ENCODE measurements at regions not wholly inside any gene's neighbourhood (a gene's known extent, or its start where the extent isn't known, plus 50 kb on each side); places are given as distances from the start of the nearest gene placed in this dataset.
"Not testable (repeated sequence)": the region's sequence is repeated elsewhere in the genome, so short reads cannot be mapped to it uniquely, and the experiment has no call there.

DNA sequence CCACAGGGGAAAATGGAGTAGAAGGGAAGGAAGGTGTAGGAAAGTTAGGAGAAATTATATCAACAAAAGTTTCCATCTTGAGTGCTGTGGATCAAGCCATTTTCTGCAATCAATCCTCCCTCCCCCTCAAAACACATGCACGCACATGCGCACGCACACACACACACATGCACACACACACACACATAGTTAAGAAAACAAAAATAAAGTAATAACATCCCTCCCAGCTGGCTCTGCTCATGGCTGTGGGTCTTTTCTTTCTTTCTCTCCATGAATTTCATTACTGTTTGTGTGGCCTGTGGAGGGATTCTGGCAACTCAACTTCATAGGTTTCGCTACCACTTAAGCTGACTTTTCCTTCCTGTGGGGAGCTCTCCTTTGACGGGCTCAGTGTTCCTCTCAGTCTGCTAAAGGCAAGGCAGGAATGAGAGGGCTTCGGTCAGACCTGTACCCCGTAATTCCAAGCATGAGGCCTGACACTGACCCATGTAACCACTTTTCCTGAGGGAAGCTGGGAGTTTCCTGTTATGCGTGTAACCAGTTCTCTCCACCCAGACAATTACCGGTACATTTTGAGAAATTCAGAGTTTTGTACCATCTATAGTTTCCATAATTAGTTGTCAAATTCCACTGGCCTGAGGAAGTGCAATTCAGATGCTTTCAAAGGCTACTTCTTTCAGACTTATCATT is 79.8 kb downstream of the ZNF92 start:
- no peak for DNase-seq

DNA sequence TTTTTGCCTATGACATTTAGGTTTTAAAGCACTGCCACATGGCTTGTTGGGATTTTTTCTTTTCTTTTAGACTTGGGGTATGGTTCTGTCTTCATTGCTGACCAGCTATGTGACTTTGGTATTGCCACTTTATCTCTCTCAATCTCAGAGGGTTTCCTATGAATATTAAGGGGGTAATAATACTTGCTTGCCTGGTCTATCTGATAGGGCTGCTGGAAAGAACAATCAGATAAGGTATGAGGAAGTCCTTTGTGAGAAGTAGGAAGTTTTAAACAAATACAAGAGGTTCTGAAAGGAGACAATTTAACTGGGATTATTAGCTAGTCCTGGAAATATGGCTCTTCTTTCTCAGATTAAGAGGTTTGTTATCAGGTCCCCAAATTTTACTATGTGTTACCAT is 80.8 kb downstream of the ZNF92 start:
- no peak for DNase-seq

DNA sequence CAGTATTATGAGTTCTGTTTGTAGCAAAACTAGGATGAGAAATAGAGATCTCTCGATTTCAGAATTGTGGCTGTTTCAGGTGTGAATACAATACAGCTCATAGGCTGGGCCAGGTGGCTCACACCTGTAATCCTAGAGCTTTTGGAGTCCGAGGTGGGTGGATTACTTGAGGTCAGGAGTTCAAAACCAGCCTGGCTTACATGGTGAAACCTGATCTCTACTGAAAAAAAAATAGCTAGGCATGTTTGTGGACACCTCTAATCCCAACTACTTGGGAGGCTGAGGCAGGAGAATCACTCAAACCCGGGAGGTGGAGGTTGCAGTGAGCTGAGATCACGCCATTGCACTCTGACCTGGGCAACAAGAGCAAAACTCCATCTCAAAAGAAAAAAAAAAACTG is 81.4 kb downstream of the ZNF92 start:
- DNase-seq = not testable (repeated sequence)

DNA sequence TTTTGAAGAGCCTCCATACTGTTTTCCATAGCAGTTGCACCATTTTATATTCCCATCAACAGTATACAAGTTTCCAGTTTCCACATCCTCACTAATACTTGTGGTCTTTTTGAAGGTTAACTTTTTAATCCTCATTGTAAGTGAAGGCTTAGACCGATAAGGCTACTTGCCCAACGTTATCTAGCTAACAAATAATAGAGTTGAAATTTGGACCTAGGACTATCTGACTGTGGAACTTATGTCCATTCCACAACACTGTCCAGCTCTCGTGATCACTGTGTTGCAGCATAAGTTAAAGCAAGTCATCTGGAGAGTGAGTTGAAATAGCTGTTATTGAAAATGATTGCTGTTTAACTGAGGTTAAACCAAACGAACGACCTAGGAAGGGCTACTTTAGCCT is 84.0 kb downstream of the ZNF92 start:
- DNase-seq = no peak

DNA sequence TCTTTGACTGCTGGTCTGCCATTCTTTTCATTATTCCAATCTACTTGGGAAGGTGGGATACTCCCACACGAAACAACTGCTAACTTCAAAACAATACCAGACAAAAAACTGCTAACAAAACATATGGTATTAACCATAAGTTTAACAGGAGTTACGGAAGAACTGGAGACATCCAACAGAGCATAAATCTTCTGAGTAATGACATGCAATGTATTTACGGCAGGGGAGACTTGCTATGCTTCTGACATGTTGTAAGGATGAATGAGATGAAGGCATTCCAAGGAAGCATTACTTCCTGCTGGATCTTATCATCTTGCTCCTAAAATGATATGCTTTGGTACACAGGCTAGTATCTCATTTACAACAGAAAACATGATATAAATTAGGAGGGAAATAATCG is 85.8 kb downstream of the ZNF92 start:
- DNase-seq = no peak

DNA sequence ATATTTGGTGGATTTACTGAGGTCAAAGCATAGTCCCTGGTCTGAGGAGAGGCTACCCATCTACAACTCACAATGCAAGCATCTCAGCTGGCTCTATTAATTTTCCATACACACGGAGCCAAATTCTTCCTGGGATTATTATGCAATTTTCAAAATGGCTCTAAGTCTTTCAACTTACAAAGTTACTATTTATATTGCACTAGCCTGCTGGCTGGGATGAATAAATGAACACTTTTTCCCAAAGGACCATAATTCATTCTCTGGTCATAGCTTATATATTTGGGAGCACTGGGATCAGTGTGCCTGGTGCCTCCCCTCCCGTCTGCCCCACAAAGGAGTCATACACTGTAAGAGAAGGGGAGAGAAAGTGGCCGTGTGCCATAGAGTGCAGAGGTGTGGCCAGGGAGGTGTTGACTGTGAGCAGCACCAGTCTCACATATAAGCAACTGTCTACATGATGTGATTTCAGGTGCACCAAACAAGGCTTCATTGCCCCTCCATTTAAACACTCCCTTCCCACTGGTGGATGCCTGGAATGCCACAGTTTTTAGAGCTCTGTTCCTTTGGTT is 88.6 kb downstream of the ZNF92 start:
- DNase-seq = no peak

DNA sequence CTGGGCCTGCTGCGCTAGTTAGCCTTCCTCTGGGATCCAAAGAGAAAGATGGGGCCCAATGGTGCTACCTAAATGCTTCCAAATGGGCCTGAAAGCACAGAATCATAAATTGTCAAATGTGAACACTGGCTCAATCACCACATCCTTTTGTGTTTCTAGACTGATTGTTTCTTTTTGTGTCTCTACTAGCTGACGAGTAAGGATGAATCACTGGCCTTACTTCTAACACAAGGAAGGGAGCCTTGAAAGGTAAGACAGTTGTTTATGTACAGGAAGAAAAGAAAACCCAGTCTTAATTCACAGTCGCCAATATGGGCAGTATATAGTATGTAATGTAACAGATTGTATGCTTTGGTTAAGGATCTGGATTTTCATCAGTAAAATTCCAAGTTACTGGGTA is 89.5 kb downstream of the ZNF92 start:
- no peak for DNase-seq

DNA sequence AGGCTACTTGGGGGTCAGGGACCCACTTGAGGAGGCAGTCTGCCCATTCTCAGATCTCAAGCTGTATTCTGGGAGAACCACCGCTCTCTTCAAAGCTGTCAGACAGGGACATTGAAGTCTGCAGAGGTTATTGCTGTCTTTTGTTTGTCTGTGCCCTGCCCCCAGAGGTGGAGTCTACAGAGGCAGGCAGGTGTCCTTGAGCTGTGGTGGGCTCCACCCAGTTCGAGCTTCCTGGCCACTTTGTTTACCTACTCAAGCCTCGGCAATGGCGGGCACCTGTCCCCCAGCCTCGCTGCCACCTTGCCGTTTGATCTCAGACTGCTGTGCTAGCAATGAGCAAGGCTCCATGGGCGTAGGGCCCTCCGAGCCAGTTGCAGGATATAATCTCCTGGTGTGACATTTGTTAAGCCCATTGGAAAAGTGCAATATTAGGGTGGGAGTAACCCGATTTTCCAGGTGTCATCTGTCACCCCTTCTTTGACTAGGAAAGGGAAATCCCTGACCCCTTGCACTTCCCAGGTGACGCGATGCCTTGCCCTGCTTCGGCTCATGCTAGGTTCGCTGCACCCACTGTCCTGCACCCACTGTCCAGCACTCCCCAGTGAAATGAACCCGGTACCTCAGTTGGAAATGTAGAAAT is 96.4 kb downstream of the ZNF92 start:
- not testable (repeated sequence) for DNase-seq

DNA sequence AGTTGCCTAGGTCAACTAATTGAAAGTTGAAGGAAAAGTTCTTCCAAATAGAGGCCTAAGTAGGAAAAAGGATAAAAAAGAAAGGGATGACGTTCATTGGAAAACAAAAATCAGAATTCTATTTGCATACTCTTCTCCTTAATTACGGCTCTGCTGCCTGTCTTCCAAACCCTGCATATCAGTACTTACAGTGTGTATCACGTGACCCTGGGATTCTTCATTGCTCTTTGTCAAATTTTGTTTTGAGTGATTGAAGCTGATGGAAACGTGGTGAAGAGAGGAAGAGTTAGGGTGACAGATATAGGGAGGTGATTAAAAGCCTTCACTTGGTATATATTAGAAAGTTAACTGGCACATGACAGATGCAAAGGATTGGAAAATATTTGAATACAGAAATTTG is 97.9 kb downstream of the ZNF92 start:
- DNase-seq = no peak

DNA sequence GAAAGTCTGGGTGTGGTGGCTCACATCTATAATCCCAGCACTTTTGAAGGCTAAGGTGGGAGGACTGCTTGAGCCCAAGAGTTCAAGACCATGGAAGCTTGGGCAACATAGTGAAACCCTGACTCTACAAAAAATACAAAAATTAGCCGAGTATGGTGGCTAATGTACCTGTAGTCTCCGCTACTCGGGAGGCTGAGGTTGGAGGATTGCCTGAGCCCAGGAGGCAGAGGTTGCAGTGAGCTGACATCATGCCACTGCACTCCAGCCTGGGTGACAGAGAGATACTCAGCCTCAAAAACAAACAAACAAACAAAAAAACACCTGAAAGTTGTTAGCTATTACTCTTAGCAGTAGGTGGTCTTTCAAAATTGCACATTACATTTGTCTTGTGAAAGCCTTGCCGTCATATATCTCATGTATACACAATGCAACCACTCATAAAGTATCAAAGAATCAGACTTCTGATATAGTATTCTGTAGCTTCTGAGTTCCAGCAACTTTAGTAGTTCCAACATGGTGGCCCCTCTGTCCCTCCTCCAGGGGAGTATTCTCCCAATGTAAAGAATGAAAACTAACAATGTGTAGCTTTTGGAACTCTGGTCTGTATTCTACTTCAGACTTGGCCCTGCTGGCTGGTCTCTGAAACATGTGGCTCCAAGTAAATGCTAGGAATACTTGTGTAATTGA is 101.5 kb downstream of the ZNF92 start:
- DNase-seq = no peak

DNA sequence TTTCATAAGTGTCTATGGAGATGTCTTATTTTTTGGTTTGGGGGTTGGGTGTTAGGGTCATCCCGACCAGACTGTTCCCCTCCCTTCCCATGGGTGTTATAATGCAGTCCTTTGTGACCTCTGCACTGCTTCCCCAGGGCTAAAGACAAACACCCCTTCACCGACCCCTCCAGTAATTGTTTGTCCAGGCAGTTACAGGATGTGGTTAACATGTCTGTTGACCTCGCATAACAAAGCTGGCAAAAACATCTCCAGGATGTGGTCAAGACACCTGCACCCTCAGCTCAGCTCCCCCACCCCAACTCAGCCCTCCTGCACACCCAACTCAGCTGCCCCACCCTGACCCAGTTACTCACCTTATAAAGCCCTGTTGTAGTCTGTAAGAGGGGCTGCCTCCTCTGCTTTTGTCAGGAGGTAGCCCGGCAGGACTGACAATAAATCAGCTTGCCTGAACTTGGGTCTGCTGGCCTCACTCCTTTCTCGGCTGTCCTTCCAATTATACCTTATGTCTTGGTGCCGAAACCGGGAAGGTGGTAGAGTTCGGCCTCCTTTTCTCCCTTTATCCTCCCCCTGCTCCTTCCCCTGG is 102.2 kb downstream of the ZNF92 start:
- DNase-seq = no peak

DNA sequence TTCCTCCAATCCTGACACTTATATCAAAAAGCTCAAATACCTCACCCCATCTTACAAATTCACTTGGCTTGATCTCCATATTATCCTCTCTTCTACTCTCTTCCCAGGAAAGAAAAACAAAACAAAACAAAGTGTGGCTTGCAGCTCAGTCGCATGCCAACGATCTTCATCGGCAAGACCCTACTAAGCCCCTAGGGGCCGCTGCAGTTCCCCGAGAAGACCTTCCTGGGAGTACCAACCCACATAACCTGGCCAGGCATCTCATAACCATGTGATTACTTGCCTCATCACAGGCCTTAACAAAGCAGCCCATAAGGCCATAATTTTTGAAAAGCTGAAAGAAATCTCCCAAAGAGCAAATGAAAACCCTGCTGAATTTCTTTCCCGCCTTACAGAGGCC is 103.7 kb downstream of the ZNF92 start:
- DNase-seq = peak; percentile 1

DNA sequence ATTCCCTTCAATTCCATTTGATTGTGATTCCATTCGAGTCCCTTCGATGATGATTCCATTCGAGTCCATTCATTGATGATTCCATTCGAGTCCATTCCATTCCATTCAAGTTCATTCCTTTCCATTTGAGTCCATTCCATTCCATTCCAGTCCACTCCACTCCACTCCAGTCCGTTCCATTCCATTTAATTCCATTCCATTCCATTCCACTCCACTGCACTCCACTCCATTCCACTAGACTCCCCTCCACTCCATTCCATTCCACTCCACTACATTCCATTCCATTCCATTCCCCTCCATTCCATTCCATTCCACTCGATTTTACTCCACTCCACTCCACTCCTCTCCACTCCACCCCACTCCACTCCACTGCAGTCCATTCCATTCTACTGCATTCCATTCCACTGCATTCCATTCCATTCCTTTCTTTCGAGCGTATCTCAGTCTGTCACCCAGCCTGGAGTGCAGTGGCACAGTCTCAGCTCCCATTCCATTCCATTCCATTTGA is 115.7 kb downstream of the ZNF92 start:
- DNase-seq = no peak

DNA sequence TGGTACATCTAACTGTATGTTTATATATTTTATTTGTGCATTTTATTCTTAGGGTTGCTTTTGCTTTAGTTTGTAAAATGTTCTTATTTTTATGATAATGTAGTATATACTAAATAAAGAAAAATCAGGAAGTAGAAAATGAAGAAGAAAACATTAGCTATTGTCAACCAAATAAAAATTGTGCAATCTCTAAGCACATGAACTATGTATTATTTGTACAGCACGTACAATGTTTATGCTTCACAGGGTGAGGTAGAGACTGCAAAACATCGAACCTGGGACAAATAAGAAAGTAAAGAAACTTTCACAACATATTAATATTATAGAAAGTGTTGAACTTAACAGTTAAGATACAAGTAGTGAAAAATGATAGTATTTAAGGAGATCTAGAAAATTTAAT is 123.0 kb downstream of the ZNF92 start:
- DNase-seq = not testable (repeated sequence)

DNA sequence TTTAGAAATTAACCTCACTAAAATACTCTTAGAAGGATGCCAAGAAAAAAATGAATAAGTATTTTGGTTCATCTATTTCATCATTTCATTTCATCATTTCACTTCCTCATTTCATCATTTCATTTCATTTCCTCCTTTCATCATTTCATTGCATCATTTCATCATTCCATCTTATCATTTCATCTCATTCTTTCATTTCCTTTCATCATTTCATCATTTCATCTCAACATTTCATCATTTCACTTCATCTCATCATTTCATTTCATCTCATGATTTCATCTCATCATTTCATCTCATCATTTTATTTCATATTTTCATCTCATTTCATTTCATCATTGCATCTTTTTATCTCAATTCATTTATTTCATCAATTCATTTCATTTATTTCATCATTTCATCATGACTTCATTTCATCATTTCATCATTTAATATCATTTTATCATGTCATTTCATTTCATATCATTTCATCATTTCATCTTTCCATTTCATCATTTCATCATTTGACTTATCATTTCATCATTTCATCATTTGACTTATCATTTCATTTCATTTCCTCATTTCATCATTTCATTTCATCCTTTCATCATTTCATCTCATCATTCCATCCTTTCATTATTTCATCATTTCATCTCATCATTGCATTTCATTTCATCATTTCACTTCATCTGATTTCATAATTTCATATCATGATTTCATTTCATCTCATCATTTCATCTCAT is 129.9 kb downstream of the ZNF92 start:
- DNase-seq = no peak

DNA sequence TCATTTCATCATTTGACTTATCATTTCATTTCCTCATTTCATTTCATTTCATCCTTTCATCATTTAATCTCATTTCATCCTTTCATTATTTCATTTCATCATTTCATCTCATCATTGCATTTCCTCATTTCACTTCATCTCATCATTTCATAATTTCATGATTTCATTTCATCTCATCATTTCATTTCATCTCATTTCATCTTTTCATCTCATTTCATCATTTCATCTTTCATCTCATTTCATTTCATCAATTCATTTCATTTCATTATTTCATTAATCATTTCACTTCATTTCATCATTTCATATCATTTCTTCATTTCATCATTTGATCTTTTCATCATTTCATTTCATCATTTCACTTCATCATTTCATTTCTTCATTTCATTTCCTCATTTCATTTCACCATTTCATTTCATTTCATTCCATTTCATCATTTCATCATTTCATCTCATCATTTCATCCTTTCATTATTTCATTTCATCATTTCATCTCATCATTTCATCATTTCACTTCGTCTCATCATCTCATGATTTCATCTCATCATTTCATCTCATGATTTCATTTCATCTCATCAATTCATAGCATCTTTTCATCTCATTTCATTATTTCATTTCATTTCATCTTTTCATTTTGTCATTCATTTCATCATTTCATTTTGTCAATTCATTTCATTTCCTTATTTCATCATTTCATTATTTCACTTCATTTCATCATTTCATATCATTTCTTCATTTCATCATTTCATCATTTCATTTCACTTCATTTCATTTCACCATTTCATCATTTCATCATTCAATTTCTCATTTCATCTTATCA is 131.1 kb downstream of the ZNF92 start:
- DNase-seq = not testable (repeated sequence)

DNA sequence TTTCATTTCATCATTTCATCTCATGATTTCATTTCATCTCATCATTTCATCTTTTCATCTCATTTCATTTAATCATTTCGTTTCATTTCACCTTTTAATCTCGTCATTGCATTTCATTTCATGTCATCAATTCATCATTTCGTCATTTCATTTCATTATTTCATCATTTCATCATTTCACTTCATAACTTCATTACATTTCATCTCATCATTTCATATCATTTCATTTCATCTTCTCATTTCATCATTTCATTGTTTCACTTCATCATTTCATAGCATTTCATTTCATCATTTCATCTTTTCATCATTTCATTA is 131.6 kb downstream of the ZNF92 start:
- not testable (repeated sequence) for DNase-seq

DNA sequence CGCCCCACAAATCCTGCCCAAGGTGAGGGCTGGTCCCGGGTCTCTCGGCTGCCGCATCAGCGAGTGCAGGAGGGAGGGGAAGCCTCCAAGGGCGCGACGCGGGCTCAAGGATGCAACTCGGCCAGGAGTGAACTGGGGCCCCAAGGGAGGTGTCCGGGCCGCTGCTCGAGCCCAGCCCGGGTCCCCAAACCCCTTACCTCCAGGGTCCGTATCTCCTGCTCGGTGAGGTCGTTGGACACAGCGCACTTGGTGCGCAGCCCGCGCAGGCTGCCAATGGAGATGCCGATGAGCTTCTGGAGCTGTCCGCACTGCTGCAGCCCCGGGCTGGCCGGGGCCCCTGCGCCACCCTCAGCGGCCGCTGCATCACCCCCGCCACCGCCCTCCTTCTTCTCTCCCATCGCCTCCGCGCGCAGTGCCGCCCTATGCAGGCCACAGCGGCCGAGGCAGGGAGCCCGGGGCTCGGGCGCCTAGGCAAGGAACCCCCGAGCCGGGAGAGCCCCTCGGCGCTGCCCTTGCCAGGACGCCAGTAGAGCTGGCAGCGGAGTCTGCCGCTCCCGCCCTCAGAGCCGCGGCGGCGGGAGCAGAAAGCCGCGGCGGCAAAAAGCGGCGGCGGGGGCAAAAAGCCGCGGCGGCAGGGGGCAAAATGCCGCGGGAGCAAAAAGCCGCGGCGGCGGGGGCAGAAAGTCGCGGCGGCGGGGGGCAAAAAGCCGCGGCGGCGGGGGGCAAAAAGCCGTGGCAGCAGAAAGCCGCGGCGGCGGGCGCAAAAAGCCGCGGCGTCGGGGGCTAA is 135.1 kb downstream of the ZNF92 start:
- not testable (repeated sequence) for DNase-seq

DNA sequence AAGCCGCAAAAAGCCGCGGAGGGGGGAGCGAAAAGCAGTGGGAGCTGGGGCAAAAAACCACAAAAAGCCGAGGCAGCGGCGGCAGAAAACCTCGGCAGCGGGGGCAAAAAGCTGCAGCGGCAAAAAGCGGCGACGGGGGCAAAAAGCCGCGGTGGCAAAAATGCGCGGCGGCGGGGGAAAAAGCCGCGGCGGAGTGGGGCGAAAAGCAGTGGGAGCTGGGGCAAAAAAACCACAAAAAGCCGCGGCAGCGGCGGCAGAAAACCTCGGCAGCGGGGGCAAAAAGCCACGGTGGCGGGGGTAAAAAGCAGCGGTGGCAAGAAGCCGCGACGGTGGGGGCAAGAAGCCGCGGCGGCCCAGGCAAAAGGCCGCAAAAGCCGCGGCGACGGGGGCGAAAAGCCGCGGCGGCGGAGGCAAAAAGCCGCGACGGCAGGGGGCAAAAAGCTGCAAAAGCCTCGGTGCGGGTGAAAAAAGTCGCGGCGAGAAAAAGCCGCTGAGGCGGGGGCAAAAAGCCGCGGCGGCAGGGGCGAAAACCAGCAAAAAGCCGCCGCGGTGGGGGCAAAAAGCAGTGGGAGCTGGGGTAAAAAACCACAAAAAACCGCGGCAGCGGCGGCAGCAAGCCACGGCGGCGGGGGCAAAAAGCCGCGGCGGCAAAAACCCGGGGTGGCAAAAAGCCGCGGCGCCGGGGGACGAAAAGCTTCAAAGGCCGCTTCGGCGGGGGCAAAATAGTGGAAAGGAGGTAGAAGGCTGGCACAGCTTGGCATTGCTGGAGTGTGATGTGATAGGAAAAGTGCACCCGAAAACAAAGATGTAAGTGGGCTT is 135.9 kb downstream of the ZNF92 start:
- DNase-seq = no peak

DNA sequence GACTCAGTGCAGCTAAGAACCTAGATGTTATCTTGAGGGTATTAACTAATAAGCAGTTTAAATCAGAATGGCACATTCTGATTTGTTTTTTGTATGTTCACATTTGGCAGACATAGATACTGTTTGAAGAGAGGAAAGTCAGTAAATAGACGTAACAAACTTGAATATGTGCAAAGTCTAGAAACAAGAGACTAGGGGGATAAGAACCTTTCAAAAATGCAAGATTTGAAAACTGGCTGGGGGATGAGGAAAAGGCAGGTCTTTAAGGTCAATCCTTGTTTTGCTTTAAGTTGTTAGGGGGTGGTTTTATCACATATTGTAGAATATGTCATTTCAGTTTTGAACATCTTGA is 136.5 kb downstream of the ZNF92 start:
- DNase-seq = not testable (repeated sequence)
